ENCODE measurements at regions not wholly inside any gene's neighbourhood (a gene's known extent, or its start where the extent isn't known, plus 50 kb on each side); places are given as distances from the start of the nearest gene placed in this dataset.

GRCh38 chr9:90300611-90301276 is 341.9 kb downstream of the DIRAS2 start:
- no peak for TF ChIP-seq GATA2 (IDR thresholded peaks at IDR 0.05; ENCODE audit: low read depth, low read length)
- no peak for TF ChIP-seq GATA3 (IDR thresholded peaks at IDR 0.05; ENCODE audit: low read depth, low read length)

All from SH-SY5Y (cell line).